GM12878 (cell line): ENCODE measurements at regions not wholly inside any gene's neighbourhood (a gene's known extent, or its start where the extent isn't known, plus 50 kb on each side); places are given as distances from the start of the nearest gene placed in this dataset.

Experiments
- ATAC-seq: fragments of 200-7000 bp; cut with Tn5 transposase; 3 replicates; pipeline ENCODE4 v1.9.1; 2020; ENCODE audit warnings: mild to moderate bottlenecking, moderate library complexity
- BruUV-seq: library from RNA; stranded (reverse); fragments of 400-500 nt; replicated peaks from 2 replicates; lab custom pipeline; 2021; lab: Mats Ljungman, UMichigan
- CTCF ChIA-PET: fragments of 300-600 bp; sonication (Branson Sonifier 250); formaldehyde crosslinking; extraction: SDS; loops from one replicate; lab custom pipeline; 2021; ENCODE audit warnings: inconsistent platforms; lab: Yijun Ruan, JAX
- POLR2A ChIA-PET: fragments of 350-600 bp; formaldehyde crosslinking; extraction: SDS; loops from one replicate; lab custom pipeline; 2021; ENCODE audit warnings: inconsistent platforms; lab: Charles Lee
- RAD21 ChIA-PET: fragments of 300-600 bp; sonication (Branson Sonifier 250); formaldehyde crosslinking; loops from one replicate; lab custom pipeline; 2023; ENCODE audit warnings: antibody characterized with exemption; ENCODE audit not compliant: unreplicated experiment; lab: Charles Lee
- SMC1A ChIA-PET: fragments of 300-600 bp; sonication (Branson Sonifier 250); formaldehyde crosslinking; loops from one replicate; lab custom pipeline; 2023; ENCODE audit not compliant: unreplicated experiment, uncharacterized antibody; lab: Charles Lee
- DNase-seq: peaks from one replicate; pipeline ENCODE4 v3.0.0-alpha.2; 2011; ENCODE audit warnings: low read depth, low spot score
- FAIRE-seq: peaks from 3 replicates; lab custom pipeline; 2011; peaks lifted over from hg19 to GRCh38; lab: Jason Lieb, UNC
- H2AFZ ChIP-seq: 2 replicates; pipeline ENCODE4 v1.6.0; 2011; ENCODE audit warnings: low read depth, low read length, control low read depth; ENCODE audit not compliant: control insufficient read depth
- H3K27ac ChIP-seq: 2 replicates; pipeline ENCODE4 v1.5.1; 2011; ENCODE audit warnings: control low read depth; ENCODE audit not compliant: control insufficient read depth, insufficient read depth
- H3K27me3 ChIP-seq, 2 experiments: replicated peaks in 1 of 2; 2 replicates each; pipeline versions ENCODE4 v1.6.0 to v1.6.1; 2011; ENCODE audit warnings: low read length in 1 of 2; ENCODE audit not compliant: control insufficient read depth in 2 of 2, insufficient read depth in 2 of 2
- H3K36me3 ChIP-seq, 2 experiments: 2 replicates each; pipeline ENCODE4 v1.5.1; 2011; ENCODE audit warnings: low read length in 1 of 2; ENCODE audit not compliant: control insufficient read depth in 2 of 2, insufficient read depth in 2 of 2
- H3K4me1 ChIP-seq: 2 replicates; pipeline ENCODE4 v1.6.1; 2011; ENCODE audit warnings: mild to moderate bottlenecking, low read length, moderate library complexity, mixed read lengths; ENCODE audit not compliant: control insufficient read depth, insufficient read depth
- H3K4me2 ChIP-seq: 2 replicates; pipeline ENCODE4 v1.6.0; 2011; ENCODE audit warnings: control low read depth; ENCODE audit not compliant: control insufficient read depth, insufficient read depth
- H3K4me3 ChIP-seq: fragments of 200-600 bp; sonication (generic); 2 replicates; pipeline ENCODE4 v1.5.1; 2016
- H3K79me2 ChIP-seq: 2 replicates; pipeline ENCODE4 v1.6.0; 2011; ENCODE audit warnings: low read length; ENCODE audit not compliant: control insufficient read depth, insufficient read depth
- H3K9ac ChIP-seq: 2 replicates; pipeline ENCODE4 v1.8.0; 2011; ENCODE audit warnings: low read length, control low read depth, mixed read lengths; ENCODE audit not compliant: control insufficient read depth, insufficient read depth
- H3K9me3 ChIP-seq: replicated peaks from 3 replicates; pipeline ENCODE4 v1.5.1; 2011; ENCODE audit warnings: mild to moderate bottlenecking, low read length; ENCODE audit not compliant: control insufficient read depth, insufficient read depth
- H4K20me1 ChIP-seq: 2 replicates; pipeline ENCODE4 v1.6.0; 2011; ENCODE audit not compliant: control insufficient read depth, insufficient read depth
- ASH2L ChIP-seq: fragments of 300-600, 200-600 bp; sonication (generic); IDR thresholded peaks from 2 replicates; pipeline ENCODE4 v1.6.1; 2017; ENCODE audit warnings: low read depth, mild to moderate bottlenecking, borderline replicate concordance
- E2F8 ChIP-seq: fragments of 450-650 bp; IDR thresholded peaks from 2 replicates; pipeline ENCODE4 v1.6.1; 2018; ENCODE audit warnings: mild to moderate bottlenecking, low read depth, moderate library complexity; ENCODE audit not compliant: partially characterized antibody
- IKZF1 ChIP-seq: fragments of 450-650 bp; conservative IDR thresholded peaks from 2 replicates; pipeline ENCODE4 v1.6.1; 2017; ENCODE audit warnings: antibody characterized with exemption, mild to moderate bottlenecking
- KAT2A ChIP-seq: conservative IDR thresholded peaks from 2 replicates; pipeline ENCODE4 v1.6.1; 2011; ENCODE audit warnings: low read depth, low read length; ENCODE audit not compliant: control insufficient read depth
- MYB ChIP-seq: fragments of 150-350 bp; IDR thresholded peaks from 2 replicates; pipeline ENCODE4 v1.6.1; 2014; ENCODE audit warnings: mild to moderate bottlenecking, low read depth, low read length, borderline replicate concordance
- RAD21 ChIP-seq: IDR thresholded peaks from 2 replicates; pipeline ENCODE4 v1.6.1; 2011; ENCODE audit warnings: mild to moderate bottlenecking, low read depth, low read length, moderate library complexity; ENCODE audit not compliant: insufficient read depth
- RELB ChIP-seq: fragments of 450-650 bp; IDR thresholded peaks from 2 replicates; pipeline ENCODE4 v1.6.1; 2017; ENCODE audit warnings: low read depth, mild to moderate bottlenecking, moderate library complexity
- RUNX3 ChIP-seq: IDR thresholded peaks from 2 replicates; pipeline ENCODE4 v1.6.1; 2012; ENCODE audit warnings: low read length, inconsistent platforms
- STAT3 ChIP-seq: IDR thresholded peaks from 2 replicates; pipeline ENCODE4 v1.6.1; 2011; ENCODE audit warnings: low read depth, low read length, improper control_type of control experiment
- TCF12 ChIP-seq: IDR thresholded peaks from 2 replicates; pipeline ENCODE4 v1.6.1; 2011; ENCODE audit warnings: low read depth, mild to moderate bottlenecking, low read length
- WGBS: methylation state at CpG from one replicate; pipeline ENCODE4 v1.1.6; 2016; ENCODE audit warnings: low lambda C conversion rate; ENCODE audit not compliant: insufficient replicate concordance, insufficient coverage; ENCODE audit errors: missing lambda C conversion rate; 5-methylcytosine and 5-hydroxymethylcytosine counted together
- in situ Hi-C: fragments of 300-500 bp; cut with MboI; formaldehyde crosslinking; loops from 9 replicates; pipeline ENCODE4 v1.14.3; 2018; ENCODE audit warnings: mixed read lengths
- intact Hi-C: fragments of 100-400 bp; cut with micrococcal nuclease; formaldehyde crosslinking; loops from one replicate; pipeline ENCODE4 v1.14.2; 2022; ENCODE audit not compliant: unreplicated experiment

GRCh38 chr16:47977802-47978201 lies 178.0 kb downstream of the ABCC12 start:
- TF ChIP-seq KAT2A (no peak), IKZF1 (no peak), ASH2L (no peak), MYB (no peak)
- H3K4me2 ChIP-seq = no peak overlapping the region
- H2AFZ ChIP-seq = no peak overlapping the region
- no peaks in the 10 kb centered on the region for H3K9me3 ChIP-seq
- ChIA-PET CTCF (interaction anchor here (0.6 to 2.5 kb wide), 5 partner anchors 13 to 187 kb away, joined by 3 to 8 read pairs (median 4); no protein-coding TSS in a partner anchor), SMC1A (interaction anchor here (0.7 to 3.4 kb wide), 10 partner anchors 9 to 838 kb away, joined by 3 to 11 read pairs (median 4); no protein-coding TSS in a partner anchor), POLR2A (no interaction called here), RAD21 (no interaction called here)
- 5% methylated on average over 1 of the region's 1 CpG for WGBS
- no peak for ATAC-seq
- FAIRE-seq = no peak
- no peak for DNase-seq
- in situ Hi-C loops (no loop called here), intact Hi-C loops (no loop called here)
- no TSS peak for BruUV-seq
- H3K27me3 ChIP-seq = no peaks in the 10 kb centered on the region
- no peak overlapping the region for H3K27ac ChIP-seq
- no peak overlapping the region for H3K4me3 ChIP-seq
- no peaks in the 10 kb centered on the region for H3K36me3 ChIP-seq
- no peak overlapping the region for H3K9ac ChIP-seq
- H4K20me1 ChIP-seq = no peaks in the 10 kb centered on the region
- H3K4me1 ChIP-seq = no peaks in the 10 kb centered on the region
- H3K79me2 ChIP-seq = no peaks in the 10 kb centered on the region

- ChIA-PET SMC1A (interaction anchor here (0.9 to 1.9 kb wide), 10 partner anchors 9 to 141 kb away, joined by 3 to 5 read pairs (median 3); no protein-coding TSS in a partner anchor), CTCF (interaction anchor here (0.8 to 2.5 kb wide), 3 partner anchors 12 to 188 kb away, joined by 3 to 8 read pairs (median 4); no protein-coding TSS in a partner anchor), RAD21 (no interaction called here)
These were observed 179.1 kb downstream of the ABCC12 start for GRCh38 chr16:47976636-47977210.

More at GRCh38 chr16:47976636-47977210, 179.1 kb downstream of the ABCC12 start:
- Histone ChIP-seq H3K9ac (no peak overlapping the region), H3K36me3 (no peaks in the 10 kb centered on the region), H4K20me1 (no peaks in the 10 kb centered on the region), H2AFZ (no peak overlapping the region), H3K9me3 (no peaks in the 10 kb centered on the region), H3K79me2 (no peaks in the 10 kb centered on the region), H3K4me1 (no peaks in the 10 kb centered on the region), H3K27me3 (no peaks in the 10 kb centered on the region), H3K27ac (no peak overlapping the region), H3K4me3 (no peak overlapping the region), H3K4me2 (no peak overlapping the region)
- DNase-seq = no peak
- POLR2A ChIA-PET = no interaction called here
- no TSS peak for BruUV-seq
- no peak for ATAC-seq
- TF ChIP-seq STAT3 (no peak), RUNX3 (no peak), RAD21 (no peak), RELB (no peak), E2F8 (no peak), TCF12 (no peak)
- 27% methylated on average over 12 of the region's 12 CpGs for WGBS
- in situ Hi-C loops = no loop called here
- FAIRE-seq = no peak
- intact Hi-C loops = no loop called here
